NCI-H1436 treated with DMSO at 0.1 percent for 48 hours (cell line): ENCODE measurements at regions not wholly inside any gene's neighbourhood (a gene's known extent, or its start where the extent isn't known, plus 50 kb on each side); places are given as distances from the start of the nearest gene placed in this dataset.

ENCODE experiments used
- DNase-seq: peaks from one replicate; lab custom pipeline; 2025; lab: John Stamatoyannopoulos, UW

- DNase-seq = no peak
Measured at GRCh38 chr2:200054681-200055468, 99.5 kb downstream of the MAIP1 start.

- DNase-seq = no peak
Measured at GRCh38 chr2:200056105-200056504, 100.7 kb downstream of the MAIP1 start.

- no peak for DNase-seq
Measured at GRCh38 chr2:200063155-200063554, 107.8 kb downstream of the MAIP1 start.

GRCh38 chr2:200064879-200065278 lies 109.5 kb downstream of the MAIP1 start:
- no peak for DNase-seq

- DNase-seq = no peak
Measured at GRCh38 chr2:200065477-200065876, 110.1 kb downstream of the MAIP1 start.

DNA sequence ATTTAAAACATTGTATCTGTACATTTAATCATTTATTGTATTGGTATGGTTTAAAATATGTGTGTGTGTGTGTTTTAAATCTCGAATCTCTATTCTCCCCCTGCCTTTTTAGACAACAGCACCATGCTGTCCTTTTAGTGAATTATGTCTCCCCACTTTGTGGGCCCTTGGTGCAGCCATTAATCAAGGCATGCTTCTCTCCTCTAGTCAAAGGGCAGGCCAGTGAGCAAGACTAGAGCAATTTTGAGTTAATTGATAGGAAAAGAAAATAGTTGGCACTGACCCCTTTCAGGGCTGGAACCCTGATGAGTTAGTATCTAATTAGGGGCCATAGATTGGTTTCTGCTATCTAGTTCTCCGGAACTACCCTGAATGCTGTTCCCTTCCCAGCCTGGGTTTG lies 111.0 kb downstream of the MAIP1 start:
- no peak for DNase-seq

GRCh38 chr2:200068642-200069041 lies 113.3 kb downstream of the MAIP1 start:
- no peak for DNase-seq

DNA sequence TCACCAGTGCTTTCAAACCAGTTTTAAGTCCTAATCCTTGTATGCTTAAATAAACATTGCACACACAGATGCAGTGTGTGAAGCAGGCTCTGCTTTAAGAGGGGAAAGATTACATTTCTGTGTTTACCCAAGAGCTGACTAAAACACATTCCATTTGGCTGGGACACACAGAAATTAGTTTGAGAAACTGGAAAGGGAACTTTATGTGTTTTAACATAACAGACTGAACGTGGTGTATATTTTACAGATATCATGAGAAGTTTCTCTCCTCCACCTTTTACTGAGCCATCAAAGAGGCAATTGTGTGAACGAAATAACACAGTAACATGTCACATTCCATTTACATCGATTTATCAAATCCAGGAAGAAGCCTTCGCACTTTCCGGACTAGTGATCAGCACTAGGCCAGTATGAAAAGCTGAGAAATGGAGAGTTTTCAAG lies 121.8 kb downstream of the MAIP1 start:
- no peak for DNase-seq

- no peak for DNase-seq
Measured at GRCh38 chr2:200077838-200078237, 122.5 kb downstream of the MAIP1 start.

DNA sequence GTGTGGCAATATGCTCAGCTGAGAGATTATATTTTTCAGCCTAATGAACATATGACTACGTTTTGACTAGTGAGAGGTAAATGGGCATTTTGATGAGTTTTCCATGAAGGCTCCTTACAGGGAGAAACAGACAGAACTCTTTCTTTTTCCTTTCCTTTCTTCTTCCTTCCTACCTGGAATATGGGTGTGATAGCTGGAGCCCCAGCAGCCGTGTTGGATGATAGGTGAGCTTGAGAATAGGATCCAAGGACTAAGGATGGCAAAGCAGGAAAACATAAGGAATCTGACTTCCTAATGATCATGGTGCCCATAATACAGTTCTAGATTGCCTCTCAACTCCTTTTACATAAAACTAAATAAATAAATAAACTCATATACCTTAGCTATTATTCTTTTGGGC lies 124.0 kb downstream of the MAIP1 start:
- no peak for DNase-seq

DNA sequence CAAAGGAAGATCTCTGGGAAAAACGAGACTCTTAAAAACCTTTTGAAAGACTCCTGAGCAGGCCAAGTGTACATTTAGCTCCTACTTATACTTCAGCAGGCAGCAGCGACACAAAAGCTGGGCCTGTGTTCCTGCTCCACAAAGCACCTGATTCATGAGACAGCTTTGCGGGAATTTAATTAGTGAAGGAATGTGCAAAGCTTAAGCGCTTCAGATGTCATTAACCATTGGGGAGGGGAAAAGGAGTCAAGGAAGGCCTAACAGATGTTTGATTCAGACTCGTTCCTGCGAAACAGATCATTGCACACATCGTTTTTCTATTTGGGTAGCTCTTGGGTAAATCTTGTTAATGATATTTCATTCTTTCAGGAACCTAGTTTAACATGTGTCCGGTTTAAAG lies 125.9 kb downstream of the MAIP1 start:
- DNase-seq = no peak

DNA sequence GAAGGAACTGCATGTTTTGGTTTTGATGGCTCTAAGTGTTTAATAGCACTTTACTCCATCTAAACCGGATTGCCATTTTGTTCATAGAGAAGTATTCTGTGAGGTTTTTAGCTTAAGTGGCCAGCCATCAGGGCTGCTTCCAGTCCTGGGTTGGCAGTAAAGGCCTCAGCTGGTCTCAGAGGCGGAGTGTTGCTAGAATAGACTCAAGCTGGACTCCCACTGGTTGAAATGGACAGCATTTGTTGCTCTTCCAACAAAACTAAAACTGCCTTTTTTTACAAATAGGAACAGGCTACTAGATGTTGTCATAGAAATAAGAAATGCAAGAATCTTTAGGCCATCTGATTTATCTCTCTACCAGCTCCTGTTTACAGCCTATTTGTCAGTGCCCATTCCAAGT lies 126.4 kb downstream of the MAIP1 start:
- DNase-seq = no peak

DNA sequence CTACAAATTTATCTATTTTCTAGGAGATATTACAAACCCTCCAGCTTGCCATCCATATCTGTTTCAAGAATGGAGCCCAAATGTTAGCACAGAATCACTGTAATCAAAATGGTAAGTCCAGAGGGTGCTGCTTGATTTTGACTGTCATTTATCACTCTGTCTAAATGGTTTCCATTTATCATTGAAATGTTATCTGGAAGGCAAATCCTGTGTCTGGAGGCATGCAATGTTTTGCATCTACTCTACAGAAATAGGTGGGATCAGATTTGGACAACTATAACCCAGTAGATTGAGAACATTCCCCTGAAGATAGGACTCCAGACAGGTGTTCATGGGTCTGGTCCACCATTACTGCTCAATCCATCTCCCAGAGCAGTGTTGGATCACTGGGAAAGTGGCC lies 128.7 kb downstream of the MAIP1 start:
- no peak for DNase-seq

GRCh38 chr2:200086911-200087310 lies 131.5 kb downstream of the MAIP1 start:
- no peak for DNase-seq

- DNase-seq = no peak
Measured at GRCh38 chr2:200087451-200087850, 132.1 kb downstream of the MAIP1 start.

DNA sequence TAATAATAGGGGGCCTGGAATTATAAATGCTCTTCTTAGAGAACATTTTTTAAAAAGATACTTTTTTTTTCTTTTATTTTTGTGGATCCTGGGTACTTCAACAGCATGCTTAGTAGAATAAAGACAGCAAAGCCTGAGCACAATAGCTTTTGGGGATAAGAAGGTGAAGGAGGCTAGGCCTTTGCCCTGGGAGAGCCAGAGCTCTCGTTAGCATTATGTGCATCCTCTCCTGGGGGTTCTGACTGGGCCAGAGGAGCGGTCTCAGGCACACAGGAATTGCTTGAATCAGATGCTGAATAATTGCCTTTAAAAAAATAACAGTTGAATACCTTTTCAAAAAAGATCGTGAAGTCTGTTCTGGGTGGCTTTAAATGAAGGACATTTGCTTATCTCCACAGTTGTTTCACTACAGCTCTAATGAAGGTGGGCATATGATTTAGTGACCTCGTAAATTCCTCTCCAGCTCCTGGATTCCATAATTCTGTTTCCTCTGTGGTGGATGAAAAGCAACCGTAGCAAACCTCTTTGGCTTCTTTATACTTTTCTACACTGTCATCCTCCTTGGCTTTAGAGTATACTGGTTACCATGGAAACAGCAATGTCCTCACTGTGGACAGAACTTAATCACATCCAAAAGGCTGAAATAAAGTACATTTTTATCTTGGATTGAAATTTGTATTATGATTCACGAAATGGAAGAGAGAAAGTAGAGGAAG lies 133.8 kb downstream of the MAIP1 start:
- DNase-seq = no peak

DNA sequence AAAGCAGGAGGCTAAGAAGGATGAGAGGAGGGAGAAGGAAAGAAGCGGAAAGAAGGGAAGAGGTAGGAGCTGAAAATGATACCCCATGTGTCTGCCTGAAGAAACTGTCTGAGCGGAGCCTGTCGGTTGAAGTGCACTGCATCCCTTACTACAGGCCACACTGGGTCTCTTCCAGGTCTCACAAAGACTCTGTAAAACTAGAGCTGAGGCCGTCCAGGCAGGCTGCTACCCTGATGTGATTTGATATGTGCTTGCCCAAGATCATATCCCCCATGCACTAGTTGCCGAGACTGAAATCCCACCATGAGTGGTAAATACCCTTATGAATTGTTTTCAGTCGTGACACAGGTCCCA lies 134.4 kb downstream of the MAIP1 start:
- DNase-seq = no peak

DNA sequence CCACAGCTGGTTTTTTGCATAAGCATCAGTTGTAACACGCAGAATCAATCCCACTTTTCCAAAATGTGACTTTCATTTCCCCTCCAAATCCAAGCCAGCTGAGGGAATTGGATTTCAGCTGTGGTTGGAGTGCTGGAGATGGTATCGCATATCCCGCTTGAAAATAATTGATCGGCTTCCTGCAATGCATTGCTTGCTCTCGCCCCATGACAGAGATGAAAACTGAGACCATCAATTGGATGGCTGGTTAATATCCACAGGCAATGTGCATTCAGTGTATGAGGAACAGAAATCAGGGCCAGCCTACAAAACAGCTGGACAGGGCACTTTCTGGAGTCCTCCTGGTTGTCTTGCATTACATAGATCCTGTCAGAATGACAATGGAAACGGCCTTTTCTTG lies 135.3 kb downstream of the MAIP1 start:
- no peak for DNase-seq

DNA sequence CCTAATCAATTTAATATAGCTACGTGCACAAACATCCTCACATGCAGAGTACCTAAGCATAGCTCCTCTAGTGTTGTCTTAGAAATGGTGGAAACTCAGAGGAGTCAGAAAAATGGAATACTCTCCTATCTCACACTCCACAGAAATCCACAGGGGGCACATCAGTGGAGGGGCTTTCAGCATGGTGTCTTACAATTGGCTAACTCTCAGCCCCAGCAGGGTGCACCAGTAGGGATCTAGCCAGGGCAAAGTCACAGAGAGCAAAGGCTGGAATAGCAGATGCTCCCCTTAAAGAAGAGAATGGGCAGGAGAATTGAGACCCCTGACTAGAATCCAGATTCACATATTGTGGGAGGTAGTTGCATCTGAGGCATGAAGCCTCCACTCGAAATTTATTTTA lies 135.7 kb downstream of the MAIP1 start:
- DNase-seq = no peak

DNA sequence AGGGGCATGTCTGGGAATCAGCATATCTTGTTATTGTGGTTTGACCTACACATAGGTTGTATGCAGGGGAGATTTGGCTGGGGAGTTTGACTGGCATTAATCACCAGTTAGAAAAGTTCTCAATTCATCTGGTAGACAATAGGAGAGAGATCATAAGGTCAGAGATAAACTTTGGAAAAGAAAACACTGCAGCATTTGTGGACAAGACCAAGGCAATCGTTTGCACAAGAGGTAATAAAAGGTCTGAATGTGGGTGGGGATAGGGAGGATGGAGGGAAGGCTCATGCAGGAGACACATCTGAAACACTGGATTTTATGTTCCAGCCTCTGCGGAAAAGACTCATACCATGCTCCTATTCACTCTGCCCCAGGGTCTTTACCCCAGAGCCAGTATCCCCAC lies 136.9 kb downstream of the MAIP1 start:
- no peak for DNase-seq

- no peak for DNase-seq
Measured at GRCh38 chr2:200095436-200095835, 140.1 kb downstream of the MAIP1 start.

DNA sequence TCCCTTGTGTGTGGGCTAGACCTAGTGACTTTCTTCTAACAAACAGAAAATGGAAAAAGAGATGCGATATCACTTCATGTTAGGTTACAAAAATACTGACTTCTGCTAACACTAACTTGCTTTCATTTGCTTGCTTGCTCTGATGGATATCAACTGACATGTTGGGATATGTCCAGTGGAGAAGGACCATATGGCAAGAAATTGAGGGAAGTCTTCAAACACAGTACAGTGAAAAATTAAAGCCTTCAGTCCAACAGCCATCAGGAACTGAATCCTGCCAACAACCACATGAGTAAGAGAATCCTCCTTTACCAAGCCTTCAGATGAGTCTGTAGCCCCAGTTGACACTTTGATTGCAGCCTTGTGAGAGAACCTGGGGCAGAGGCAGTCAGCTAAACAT lies 143.9 kb downstream of the MAIP1 start:
- DNase-seq = no peak

DNA sequence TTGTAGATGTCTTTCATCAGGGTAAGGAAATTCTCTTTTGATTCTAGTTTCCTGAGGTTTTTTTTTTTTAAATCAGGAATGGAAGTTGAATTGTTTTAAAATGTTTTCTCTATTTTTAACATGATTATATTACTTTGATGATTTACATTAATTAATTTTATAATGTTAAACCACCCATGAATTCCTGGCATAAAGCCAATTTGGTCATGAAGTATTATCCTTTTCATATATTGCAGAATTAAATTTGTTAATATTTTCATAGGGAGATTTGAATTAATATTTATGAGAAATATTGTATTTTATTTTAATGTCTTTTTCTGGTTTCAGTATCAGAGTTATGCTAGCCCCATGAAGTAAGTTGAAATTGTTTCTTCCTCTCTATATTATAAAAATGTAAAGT lies 144.6 kb downstream of the MAIP1 start:
- DNase-seq = no peak

GRCh38 chr2:200101922-200102321 lies 146.5 kb downstream of the MAIP1 start:
- DNase-seq = no peak
